CD4-positive, alpha-beta T cell treated with Interleukin-17A for 4 hours (primary cell): ENCODE measurements at regions not wholly inside any gene's neighbourhood (a gene's known extent, or its start where the extent isn't known, plus 50 kb on each side); places are given as distances from the start of the nearest gene placed in this dataset.
A peak's percentile ranks its signal among the peaks of the same experiment; 100 is the strongest.
"Not testable (repeated sequence)": the region's sequence is repeated elsewhere in the genome, so short reads cannot be mapped to it uniquely, and the experiment has no call there.

ENCODE experiments used
- DNase-seq: peaks from one replicate; pipeline ENCODE4 v3.0.0-alpha.2; 2020; ENCODE audit warnings: mixed read lengths

- DNase-seq, result no peak
Measured at GRCh38 chr6:138664745-138665144, 108.8 kb upstream of the CCDC28A start.

- no peak for DNase-seq
Measured at GRCh38 chr6:138666636-138667035, 106.9 kb upstream of the CCDC28A start.

GRCh38 chr6:138667408-138667807 lies 106.2 kb upstream of the CCDC28A start:
- DNase-seq, result no peak

- no peak for DNase-seq
Measured at GRCh38 chr6:138671351-138671750, 102.2 kb upstream of the CCDC28A start.

GRCh38 chr6:138673346-138674014 lies 100.1 kb upstream of the CCDC28A start:
- DNase-seq, result no peak

GRCh38 chr6:138674444-138674843 lies 99.1 kb upstream of the CCDC28A start:
- not testable (repeated sequence) for DNase-seq

GRCh38 chr6:138677538-138677937 lies 96.0 kb upstream of the CCDC28A start:
- DNase-seq, result no peak

- no peak for DNase-seq
Measured at GRCh38 chr6:138678168-138678567, 95.4 kb upstream of the CCDC28A start.

GRCh38 chr6:138680085-138680484 lies 93.5 kb upstream of the CCDC28A start:
- no peak for DNase-seq

- DNase-seq, result no peak
Measured at GRCh38 chr6:138681627-138682026, 91.9 kb upstream of the CCDC28A start.

GRCh38 chr6:138682704-138683527 lies 90.7 kb upstream of the CCDC28A start:
- no peak for DNase-seq

GRCh38 chr6:138685257-138685656 lies 88.3 kb upstream of the CCDC28A start:
- no peak for DNase-seq

GRCh38 chr6:138685781-138686180 lies 87.8 kb upstream of the CCDC28A start:
- no peak for DNase-seq

GRCh38 chr6:138688580-138688979 lies 85.0 kb upstream of the CCDC28A start:
- no peak for DNase-seq

GRCh38 chr6:138689849-138690248 lies 83.7 kb upstream of the CCDC28A start:
- DNase-seq, result no peak

- DNase-seq, result no peak
Measured at GRCh38 chr6:138690975-138691594, 82.5 kb upstream of the CCDC28A start.

GRCh38 chr6:138691595-138692057 lies 81.9 kb upstream of the CCDC28A start:
- DNase-seq, result no peak

GRCh38 chr6:138692058-138692977 lies 81.3 kb upstream of the CCDC28A start:
- DNase-seq, result peak; percentile 65

GRCh38 chr6:138692978-138693909 lies 80.3 kb upstream of the CCDC28A start:
- DNase-seq, result peak; percentile 31

- no peak for DNase-seq
Measured at GRCh38 chr6:138695193-138695592, 78.4 kb upstream of the CCDC28A start.

GRCh38 chr6:138714493-138714892 lies 59.1 kb upstream of the CCDC28A start:
- DNase-seq, result no peak
